ENCODE measurements at regions not wholly inside any gene's neighbourhood (a gene's known extent, or its start where the extent isn't known, plus 50 kb on each side); places are given as distances from the start of the nearest gene placed in this dataset.

GRCh38 chr6:67073938-67074337 is 1366.9 kb upstream of the EYS start:
- ChIA-PET CTCF (no interaction called here), POLR2A (no interaction called here)
- intact Hi-C loops (cut with micrococcal nuclease) (no loop called here), dilution Hi-C loops (cut with MboI; ENCODE audit: extremely low pct_ligation_motif_present, low sequenced_read_pairs) (no loop called here)
- Histone ChIP-seq H3K9me3 (replicated peaks; ENCODE audit: control insufficient read depth, insufficient read depth, low read length) (no peaks in the 10 kb centered on the region), H3K79me2 (ENCODE audit: control insufficient read depth, insufficient read depth, low read length) (no peaks in the 10 kb centered on the region), H3K4me2 (ENCODE audit: insufficient read depth, low read length) (no peak overlapping the region), H3K9me1 (replicated peaks; ENCODE audit: control insufficient read depth, extremely low read depth, insufficient read depth, low read length) (no peaks in the 10 kb centered on the region), H3K27me3 (ENCODE audit: control insufficient read depth in 2 of 2, insufficient read depth in 2 of 2, low read length in 2 of 2) (no peaks in the 10 kb centered on the region), H2AFZ (ENCODE audit: low read depth, low read length) (no peak overlapping the region), H3K4me3 (replicated peaks in 1 of 3; ENCODE audit: insufficient read depth in 1 of 3, low read depth in 1 of 3, low read length in 3 of 3) (no peak overlapping the region), H4K20me1 (replicated peaks; ENCODE audit: control insufficient read depth, extremely low read depth, insufficient read depth, low read length) (no peaks in the 10 kb centered on the region), H3K36me3 (ENCODE audit: control insufficient read depth in 2 of 2, extremely low read depth in 1 of 2, insufficient read depth in 2 of 2, low read length in 2 of 2) (no peaks in the 10 kb centered on the region), H3K27ac (ENCODE audit: insufficient read depth, low read depth, low read length) (no peak overlapping the region), H3K9ac (replicated peaks; ENCODE audit: extremely low read depth, insufficient read depth, low read length) (no peak overlapping the region), H3K4me1 (ENCODE audit: control insufficient read depth, extremely low read depth, insufficient read depth, low read length) (no peaks in the 10 kb centered on the region)
- BruUV-seq (replicated peaks) = no TSS peak
- FAIRE-seq (no peak), DNase-seq (ENCODE audit: low read depth, low spot score) (no peak)
- no peak for TF ChIP-seq MAX (IDR thresholded peaks at IDR 0.05; ENCODE audit: insufficient read depth, insufficient read length)
- no peak for TF ChIP-seq POLR2A (IDR thresholded peaks at IDR 0.05; ENCODE audit: low read depth, low read length)
- TF ChIP-seq MYC (IDR thresholded peaks at IDR 0.05; ENCODE audit: low read depth, low read length) = no peak
- TF ChIP-seq JUN (IDR thresholded peaks at IDR 0.05; ENCODE audit: borderline replicate concordance, insufficient read depth, insufficient read length, low read depth) = no peak
- TF ChIP-seq EZH2 (IDR thresholded peaks at IDR 0.05; ENCODE audit: borderline replicate concordance, low read depth, low read length, severe bottlenecking) = no peak
- no peak for TF ChIP-seq CTCF (IDR thresholded peaks at IDR 0.05; ENCODE audit: extremely low read depth in 1 of 2, insufficient read depth in 1 of 2, low read depth in 1 of 2, low read length in 2 of 2)
- no peak for TF ChIP-seq FOS (IDR thresholded peaks at IDR 0.05; ENCODE audit: borderline replicate concordance, insufficient read depth, low read length)
- no peak for TF ChIP-seq GATA2 (IDR thresholded peaks at IDR 0.05; ENCODE audit: insufficient read depth, insufficient read length, low read depth, low read length)
- no peak for TF ChIP-seq POLR2AphosphoS5 (IDR thresholded peaks at IDR 0.05; ENCODE audit: insufficient read depth, low read depth, low read length)

Measured in endothelial cell of umbilical vein (primary cell).